HEK293 (cell line): ENCODE measurements at regions not wholly inside any gene's neighbourhood (a gene's known extent, or its start where the extent isn't known, plus 50 kb on each side); places are given as distances from the start of the nearest gene placed in this dataset.
"Not testable (repeated sequence)": the region's sequence is repeated elsewhere in the genome, so short reads cannot be mapped to it uniquely, and the experiment has no call there.

Experiments used
- CTCF ChIA-PET: fragments of 350-600 bp; formaldehyde crosslinking; extraction: SDS; loops from one replicate; lab custom pipeline; 2021; ENCODE audit warnings: antibody characterized with exemption; lab: Yijun Ruan, JAX
- POLR2A ChIA-PET: fragments of 300-600 bp; formaldehyde crosslinking; extraction: SDS; loops from one replicate; lab custom pipeline; 2020; ENCODE audit warnings: antibody characterized with exemption, inconsistent platforms; lab: Yijun Ruan, JAX
- H3K27ac ChIP-seq: fragments of 200-500 bp; sonication (Bioruptor generic); 2 replicates; pipeline ENCODE4 v1.5.1; 2014; ENCODE audit warnings: low read depth, low read length, control low read depth, inconsistent platforms; ENCODE audit errors: extremely low read depth
- H3K36me3 ChIP-seq, 2 experiments: fragments of 200-500 bp in 1 of 2; sonication (Bioruptor generic) in 1 of 2; 1 replicate in 1 of 2; 2 replicates in 1 of 2; pipeline ENCODE4 v1.5.1; 2014 to 2017; ENCODE audit warnings: inconsistent platforms in 2 of 2, low read length in 2 of 2; ENCODE audit not compliant: control insufficient read depth in 2 of 2, insufficient read depth in 1 of 2
- H3K4me1 ChIP-seq: fragments of 200-500 bp; sonication (Bioruptor generic); 2 replicates; pipeline ENCODE4 v1.5.1; 2014; ENCODE audit warnings: mild to moderate bottlenecking, low read length, inconsistent platforms; ENCODE audit not compliant: control insufficient read depth, insufficient read depth
- H3K4me3 ChIP-seq: 2 replicates; pipeline ENCODE4 v1.5.1; 2011; ENCODE audit warnings: low read depth, mild to moderate bottlenecking, control low read depth, low read length, moderate library complexity
- H3K9me3 ChIP-seq: fragments of 200-500 bp; sonication (Bioruptor generic); 2 replicates; pipeline ENCODE4 v1.5.1; 2014; ENCODE audit warnings: low read depth, low read length, inconsistent platforms; ENCODE audit not compliant: control insufficient read depth, insufficient read depth
- KLF7 ChIP-seq: fragments of 450-650 bp; formaldehyde crosslinking; IDR thresholded peaks from 2 replicates; pipeline ENCODE4 v1.5.1; 2016; ENCODE audit warnings: missing biosample characterization, missing genetic modification characterization, borderline replicate concordance
- SETDB1 ChIP-seq: IDR thresholded peaks from one replicate; pipeline ENCODE4 v1.6.1; 2017; ENCODE audit warnings: mild to moderate bottlenecking, low read length, moderate library complexity, mixed read lengths; ENCODE audit not compliant: insufficient read length
- SP7 ChIP-seq: fragments of 450-650 bp; formaldehyde crosslinking; IDR thresholded peaks from 2 replicates; pipeline ENCODE4 v1.5.1; 2016; ENCODE audit warnings: missing biosample characterization, missing genetic modification characterization
- ZNF114 ChIP-seq: fragments of 450-650 bp; formaldehyde crosslinking; IDR thresholded peaks from 2 replicates; pipeline ENCODE4 v1.5.0; 2017; ENCODE audit warnings: missing biosample characterization, missing genetic modification characterization
- ZNF146 ChIP-seq: fragments of 450-650 bp; formaldehyde crosslinking; IDR thresholded peaks from 2 replicates; pipeline ENCODE4 v1.5.1; 2016; ENCODE audit warnings: missing biosample characterization, missing genetic modification characterization
- ZNF2 ChIP-seq: fragments of 450-650 bp; formaldehyde crosslinking; IDR thresholded peaks from 2 replicates; pipeline ENCODE4 v1.5.1; 2016; ENCODE audit warnings: missing biosample characterization, missing genetic modification characterization
- ZNF280D ChIP-seq: fragments of 450-650 bp; formaldehyde crosslinking; IDR thresholded peaks from 2 replicates; pipeline ENCODE4 v1.5.1; 2016; ENCODE audit warnings: missing biosample characterization, missing genetic modification characterization
- ZNF548 ChIP-seq: fragments of 450-650 bp; formaldehyde crosslinking; IDR thresholded peaks from 2 replicates; pipeline ENCODE4 v1.5.1; 2016; ENCODE audit warnings: missing biosample characterization, missing genetic modification characterization
- ZNF624 ChIP-seq: fragments of 450-650 bp; formaldehyde crosslinking; IDR thresholded peaks from 2 replicates; pipeline ENCODE4 v1.5.1; 2017; ENCODE audit warnings: missing biosample characterization, missing genetic modification characterization
- ZNF747 ChIP-seq: fragments of 450-650 bp; formaldehyde crosslinking; IDR thresholded peaks from 2 replicates; pipeline ENCODE4 v1.5.1; 2016; ENCODE audit warnings: missing biosample characterization, missing genetic modification characterization
- TF ChIP-seq, protein P1 (sequence below): fragments of 450-650 bp; formaldehyde crosslinking; IDR thresholded peaks from 2 replicates; pipeline ENCODE4 v1.5.1; 2016; ENCODE audit warnings: missing biosample characterization, missing genetic modification characterization
- TF ChIP-seq, protein P2 (sequence below): fragments of 450-650 bp; formaldehyde crosslinking; IDR thresholded peaks from 2 replicates; pipeline ENCODE4 v1.5.0; 2017; ENCODE audit warnings: missing biosample characterization, missing genetic modification characterization, borderline replicate concordance

- Histone ChIP-seq H3K4me3 (no peak overlapping the region), H3K36me3 (no peaks in the 10 kb centered on the region), H3K4me1 (no peaks in the 10 kb centered on the region), H3K9me3 (no peaks in the 10 kb centered on the region; the same call in none of the 2 replicates), H3K27ac (no peak overlapping the region)
- CTCF ChIA-PET: no interaction called here
- POLR2A ChIA-PET: no interaction called here
- no peak for TF ChIP-seq ZNF548
- peak; percentile 29 for TF ChIP-seq SETDB1
These were observed 188.3 kb downstream of the ETAA1 start for GRCh38 chr2:67585400-67585799.

GRCh38 chr2:67589121-67589520 lies 192.0 kb downstream of the ETAA1 start:
- H3K9me3 ChIP-seq, H3K36me3 ChIP-seq, POLR2A ChIA-PET, H3K4me3 ChIP-seq, H3K4me1 ChIP-seq, H3K27ac ChIP-seq: not testable (repeated sequence)
- CTCF ChIA-PET: interaction anchor here (0.6 to 0.9 kb wide), 2 partner anchors 17 to 431 kb away, joined by 3 to 4 read pairs; no protein-coding TSS in a partner anchor

DNA sequence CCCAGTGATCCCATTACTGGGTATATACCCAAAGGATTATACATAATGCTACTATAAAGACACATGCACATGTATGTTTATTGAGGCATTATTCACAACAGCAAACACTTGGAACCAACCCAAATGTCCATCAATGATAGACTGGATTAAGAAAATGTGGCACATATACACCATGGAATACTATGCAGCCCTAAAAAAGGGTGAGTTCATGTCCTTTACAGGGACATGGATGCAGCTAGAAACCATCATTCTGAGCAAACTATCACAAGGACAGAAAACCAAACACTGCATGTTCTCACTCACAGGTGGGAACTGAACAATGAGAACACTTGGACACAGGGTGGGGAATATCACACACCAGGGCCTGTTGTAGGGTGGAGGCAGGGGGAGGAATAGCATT lies 197.4 kb downstream of the ETAA1 start:
- CTCF ChIA-PET, H3K4me1 ChIP-seq, POLR2A ChIA-PET, H3K4me3 ChIP-seq, H3K27ac ChIP-seq, H3K9me3 ChIP-seq, H3K36me3 ChIP-seq: not testable (repeated sequence)
- TF ChIP-seq, protein P1, sequence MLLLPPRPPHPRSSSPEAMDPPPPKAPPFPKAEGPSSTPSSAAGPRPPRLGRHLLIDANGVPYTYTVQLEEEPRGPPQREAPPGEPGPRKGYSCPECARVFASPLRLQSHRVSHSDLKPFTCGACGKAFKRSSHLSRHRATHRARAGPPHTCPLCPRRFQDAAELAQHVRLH (tag by site-specific recombination): 0 out of 2 replicates have a peak, but pooled peaks have one; percentile 16
- TF ChIP-seq ZNF146 (tag by site-specific recombination) (peak; percentile 53; the same call in 1 of the 2 replicates), ZNF280D (tag by site-specific recombination) (peak; percentile 68; the same call in 1 of the 2 replicates)

DNA sequence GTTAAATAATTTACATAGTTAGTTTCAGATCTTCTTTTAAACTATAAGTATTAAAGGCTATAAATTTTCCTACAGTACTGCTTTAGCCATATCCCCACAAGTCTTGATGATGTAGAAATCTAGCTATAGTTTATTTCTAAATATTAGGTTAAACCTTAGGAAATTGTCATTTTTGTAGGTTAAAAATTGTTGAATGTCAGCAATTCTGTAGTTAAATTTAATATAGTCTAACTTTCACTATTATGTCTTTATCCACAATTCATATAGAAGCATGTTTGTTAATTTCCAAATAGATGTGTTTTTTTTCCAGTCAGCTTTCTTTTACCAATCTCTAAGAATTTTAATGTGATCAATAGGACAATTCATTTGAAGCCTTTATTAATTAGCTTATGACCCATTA lies 199.7 kb downstream of the ETAA1 start:
- no peak overlapping the region for H3K4me3 ChIP-seq
- no peak for TF ChIP-seq ZNF2
- TF ChIP-seq ZNF624 (tag by site-specific recombination): no peak
- TF ChIP-seq SETDB1: no peak
- TF ChIP-seq KLF7 (tag by site-specific recombination): no peak
- no peak for TF ChIP-seq ZNF114
- TF ChIP-seq SP7 (tag by site-specific recombination): no peak
- no peaks in the 10 kb centered on the region for H3K9me3 ChIP-seq
- no peak overlapping the region for H3K27ac ChIP-seq
- H3K4me1 ChIP-seq: no peaks in the 10 kb centered on the region
- POLR2A ChIA-PET: no interaction called here
- CTCF ChIA-PET: interaction anchor here (0.7 to 1.0 kb wide), 2 partner anchors 15 to 1534 kb away, joined by 3 to 4 read pairs; no protein-coding TSS in a partner anchor
- no peaks in the 10 kb centered on the region for H3K36me3 ChIP-seq

DNA sequence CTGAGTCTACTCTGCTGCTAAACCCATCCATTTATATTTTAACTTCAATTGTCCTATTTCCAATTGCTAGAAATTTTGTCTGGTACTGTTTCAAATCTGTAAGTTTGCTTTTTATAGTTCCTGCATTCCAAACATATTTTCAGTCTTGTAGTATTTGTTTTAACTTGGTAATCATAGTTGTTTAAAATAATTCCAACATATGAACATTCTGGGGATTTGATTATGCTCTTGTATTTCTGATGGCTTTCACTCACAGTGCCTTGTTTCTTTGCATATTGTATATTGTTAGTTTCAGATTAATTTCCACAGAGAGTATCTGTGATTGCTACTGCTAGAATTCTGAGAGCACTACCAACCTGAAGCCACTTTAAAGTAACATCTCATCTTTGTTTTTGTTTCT lies 202.4 kb downstream of the ETAA1 start:
- no peaks in the 10 kb centered on the region for H3K9me3 ChIP-seq
- TF ChIP-seq, protein P2, sequence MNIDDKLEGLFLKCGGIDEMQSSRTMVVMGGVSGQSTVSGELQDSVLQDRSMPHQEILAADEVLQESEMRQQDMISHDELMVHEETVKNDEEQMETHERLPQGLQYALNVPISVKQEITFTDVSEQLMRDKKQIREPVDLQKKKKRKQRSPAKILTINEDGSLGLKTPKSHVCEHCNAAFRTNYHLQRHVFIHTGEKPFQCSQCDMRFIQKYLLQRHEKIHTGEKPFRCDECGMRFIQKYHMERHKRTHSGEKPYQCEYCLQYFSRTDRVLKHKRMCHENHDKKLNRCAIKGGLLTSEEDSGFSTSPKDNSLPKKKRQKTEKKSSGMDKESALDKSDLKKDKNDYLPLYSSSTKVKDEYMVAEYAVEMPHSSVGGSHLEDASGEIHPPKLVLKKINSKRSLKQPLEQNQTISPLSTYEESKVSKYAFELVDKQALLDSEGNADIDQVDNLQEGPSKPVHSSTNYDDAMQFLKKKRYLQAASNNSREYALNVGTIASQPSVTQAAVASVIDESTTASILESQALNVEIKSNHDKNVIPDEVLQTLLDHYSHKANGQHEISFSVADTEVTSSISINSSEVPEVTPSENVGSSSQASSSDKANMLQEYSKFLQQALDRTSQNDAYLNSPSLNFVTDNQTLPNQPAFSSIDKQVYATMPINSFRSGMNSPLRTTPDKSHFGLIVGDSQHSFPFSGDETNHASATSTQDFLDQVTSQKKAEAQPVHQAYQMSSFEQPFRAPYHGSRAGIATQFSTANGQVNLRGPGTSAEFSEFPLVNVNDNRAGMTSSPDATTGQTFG (tag by site-specific recombination): no peak
- no peak for TF ChIP-seq ZNF747 (tag by site-specific recombination)
- TF ChIP-seq, all 188 proteins: peak for 0
- ChIA-PET POLR2A (no interaction called here), CTCF (interaction anchor here (1.2 kb wide), 1 partner anchor 242 kb away, joined by 3 read pairs; no protein-coding TSS in a partner anchor)
- H3K27ac ChIP-seq: no peak overlapping the region
- H3K36me3 ChIP-seq: no peaks in the 10 kb centered on the region
- no peak overlapping the region for H3K4me3 ChIP-seq
- no peaks in the 10 kb centered on the region for H3K4me1 ChIP-seq
